Nephron (organoid): ENCODE measurements at regions not wholly inside any gene's neighbourhood (a gene's known extent, or its start where the extent isn't known, plus 50 kb on each side); places are given as distances from the start of the nearest gene placed in this dataset.

Experiments
- H3K27ac Mint-ChIP-seq, 3 experiments: 2 replicates each; pipeline ENCODE4 v1.8.0; 2020; ENCODE audit warnings: mixed read lengths in 3 of 3, mild to moderate bottlenecking in 2 of 3, moderate library complexity in 1 of 3
- H3K27me3 Mint-ChIP-seq: 2 replicates; pipeline ENCODE4 v1.8.0; 2021; ENCODE audit warnings: low read depth, mild to moderate bottlenecking, moderate library complexity, mixed read lengths
- H3K36me3 Mint-ChIP-seq: 2 replicates; pipeline ENCODE4 v1.8.0; 2020; ENCODE audit warnings: low read depth, mixed read lengths
- H3K4me1 Mint-ChIP-seq: 2 replicates; pipeline ENCODE4 v1.8.0; 2020; ENCODE audit warnings: mixed read lengths
- H3K4me3 Mint-ChIP-seq, 3 experiments: 2 replicates each; pipeline ENCODE4 v1.8.0; 2020; ENCODE audit warnings: mild to moderate bottlenecking in 3 of 3, mixed read lengths in 3 of 3, moderate library complexity in 2 of 3
- H3K9me3 Mint-ChIP-seq: 2 replicates; pipeline ENCODE4 v1.8.0; 2020; ENCODE audit warnings: mixed read lengths
- TF ChIP-seq, protein P1 (sequence below), 3 experiments: fragments of 200-600 bp; sonication (generic); IDR thresholded peaks; one replicate each; pipeline ENCODE4 v1.5.0; 2021; ENCODE audit warnings: antibody characterized with exemption in 3 of 3; ENCODE audit not compliant: unreplicated experiment in 3 of 3

DNA sequence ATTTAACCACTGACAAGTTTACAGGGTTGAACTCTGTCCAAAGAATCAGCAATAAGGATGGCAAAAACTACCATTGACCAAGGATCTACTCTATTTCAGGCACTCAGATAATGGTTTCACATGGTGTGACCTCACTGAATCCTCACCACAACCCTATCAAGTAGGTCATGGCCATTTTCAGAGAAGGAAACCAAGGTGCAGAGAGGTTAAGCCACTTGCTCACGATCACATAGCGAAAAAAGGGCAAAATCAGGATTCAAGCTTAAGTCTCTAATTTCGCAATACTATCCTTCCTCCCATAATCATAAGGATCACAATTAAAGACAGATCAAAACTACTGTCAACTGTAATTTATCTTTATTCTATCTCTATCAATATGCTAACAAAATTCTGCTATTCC lies 191.0 kb upstream of the AFF2 start:
- no peaks in the 10 kb centered on the region for H3K36me3 Mint-ChIP-seq
- H3K4me3 Mint-ChIP-seq = no peak overlapping the region
- no peaks in the 10 kb centered on the region for H3K27me3 Mint-ChIP-seq
- H3K4me1 Mint-ChIP-seq = no peaks in the 10 kb centered on the region
- no peak overlapping the region for H3K27ac Mint-ChIP-seq
- peaks cover 16% of the 10 kb centered on the region for H3K9me3 Mint-ChIP-seq
- TF ChIP-seq, protein P1, sequence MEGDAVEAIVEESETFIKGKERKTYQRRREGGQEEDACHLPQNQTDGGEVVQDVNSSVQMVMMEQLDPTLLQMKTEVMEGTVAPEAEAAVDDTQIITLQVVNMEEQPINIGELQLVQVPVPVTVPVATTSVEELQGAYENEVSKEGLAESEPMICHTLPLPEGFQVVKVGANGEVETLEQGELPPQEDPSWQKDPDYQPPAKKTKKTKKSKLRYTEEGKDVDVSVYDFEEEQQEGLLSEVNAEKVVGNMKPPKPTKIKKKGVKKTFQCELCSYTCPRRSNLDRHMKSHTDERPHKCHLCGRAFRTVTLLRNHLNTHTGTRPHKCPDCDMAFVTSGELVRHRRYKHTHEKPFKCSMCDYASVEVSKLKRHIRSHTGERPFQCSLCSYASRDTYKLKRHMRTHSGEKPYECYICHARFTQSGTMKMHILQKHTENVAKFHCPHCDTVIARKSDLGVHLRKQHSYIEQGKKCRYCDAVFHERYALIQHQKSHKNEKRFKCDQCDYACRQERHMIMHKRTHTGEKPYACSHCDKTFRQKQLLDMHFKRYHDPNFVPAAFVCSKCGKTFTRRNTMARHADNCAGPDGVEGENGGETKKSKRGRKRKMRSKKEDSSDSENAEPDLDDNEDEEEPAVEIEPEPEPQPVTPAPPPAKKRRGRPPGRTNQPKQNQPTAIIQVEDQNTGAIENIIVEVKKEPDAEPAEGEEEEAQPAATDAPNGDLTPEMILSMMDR (IDR thresholded peaks at IDR 0.05; ENCODE audit: unreplicated experiment in 3 of 3) = no peak

DNA sequence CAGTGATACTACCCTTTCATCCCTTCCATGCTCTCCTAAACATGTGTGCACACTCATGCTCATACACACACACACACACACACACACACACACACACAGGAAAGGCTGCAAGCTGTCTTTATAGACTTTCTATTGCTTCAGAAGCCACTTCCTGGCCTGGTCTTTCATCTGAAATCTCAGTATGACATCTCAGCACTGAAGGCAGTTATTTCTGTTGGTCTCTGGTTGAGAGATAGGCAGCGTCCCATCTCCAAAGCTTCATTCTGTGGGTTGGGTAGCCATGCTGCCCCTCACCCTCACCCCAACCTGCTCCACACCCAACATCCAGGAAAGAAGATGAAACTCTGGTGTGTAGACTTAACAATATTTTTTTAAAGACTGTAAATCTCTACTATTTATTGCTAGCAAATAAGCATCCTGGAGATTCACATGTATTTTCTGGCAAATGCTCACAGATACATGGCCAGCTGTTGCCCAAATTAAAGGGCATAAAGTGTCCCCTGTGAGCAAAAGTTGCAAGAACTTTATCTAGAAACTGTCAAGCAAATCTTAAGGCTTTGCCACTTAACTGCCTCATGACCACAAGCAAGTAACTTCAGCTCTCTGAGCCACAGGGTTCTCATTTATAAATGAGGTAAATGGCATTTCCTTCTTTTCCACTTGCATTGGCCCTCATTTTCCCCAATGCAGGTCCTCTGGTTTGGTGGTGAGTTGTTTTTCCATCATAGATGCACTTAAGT lies 189.8 kb upstream of the AFF2 start:
- no peak overlapping the region for H3K27ac Mint-ChIP-seq

DNA sequence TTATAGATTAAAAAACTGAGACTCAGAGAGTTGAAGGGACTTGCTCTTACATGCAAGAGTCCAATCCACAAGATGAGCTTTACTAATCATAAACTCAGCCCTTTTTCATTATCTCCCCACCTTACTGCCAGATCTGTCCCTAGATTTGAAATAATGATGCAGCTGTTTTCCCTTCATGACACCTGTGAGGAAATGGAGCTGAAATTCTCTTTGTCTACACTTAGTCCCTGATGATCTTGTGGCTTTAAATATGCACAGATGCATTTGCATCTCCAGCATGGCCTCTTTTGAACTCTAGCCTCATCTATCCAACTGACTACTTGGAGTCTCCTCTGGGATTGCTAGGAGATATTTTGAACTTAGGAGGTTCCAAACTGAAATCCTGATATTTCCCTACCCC lies 188.9 kb upstream of the AFF2 start:
- H3K4me1 Mint-ChIP-seq = peaks cover 7% of the 10 kb centered on the region
- TF ChIP-seq, protein P1 (IDR thresholded peaks at IDR 0.05; ENCODE audit: unreplicated experiment in 3 of 3) = no peak

More for the DNA sequence above, 189.8 kb upstream of the AFF2 start:
- H3K36me3 Mint-ChIP-seq = no peaks in the 10 kb centered on the region
- H3K4me3 Mint-ChIP-seq = no peak overlapping the region
- TF ChIP-seq, protein P1 (IDR thresholded peaks at IDR 0.05; ENCODE audit: unreplicated experiment in 3 of 3) = no peak
- no peaks in the 10 kb centered on the region for H3K4me1 Mint-ChIP-seq
- peaks cover 15% of the 10 kb centered on the region for H3K9me3 Mint-ChIP-seq
- no peaks in the 10 kb centered on the region for H3K27me3 Mint-ChIP-seq

DNA sequence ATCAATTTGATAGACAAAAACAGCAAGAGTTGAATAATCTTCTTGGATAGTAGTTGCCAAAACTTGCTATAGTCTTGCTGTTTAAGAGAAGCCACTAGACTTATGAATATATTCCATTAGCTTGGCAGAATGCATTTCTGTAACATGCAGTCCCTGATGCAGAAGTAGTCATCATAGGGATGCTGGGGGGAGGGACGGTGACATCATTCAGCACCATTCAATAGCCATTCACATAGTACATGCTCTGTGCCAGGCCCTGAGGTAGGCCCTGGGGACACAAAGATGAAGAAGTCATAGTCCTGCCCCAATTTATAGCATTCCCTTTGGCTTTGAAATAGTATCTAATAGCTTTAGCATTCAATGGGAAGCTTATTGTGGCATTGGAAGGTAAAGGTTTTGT lies 185.5 kb upstream of the AFF2 start:
- no peak overlapping the region for H3K4me3 Mint-ChIP-seq
- H3K27me3 Mint-ChIP-seq = no peaks in the 10 kb centered on the region
- peaks cover 17% of the 10 kb centered on the region for H3K9me3 Mint-ChIP-seq
- peaks cover 9% of the 10 kb centered on the region for H3K4me1 Mint-ChIP-seq
- no peaks in the 10 kb centered on the region for H3K36me3 Mint-ChIP-seq
- peak overlapping the region in 2 of 3 experiments; percentile 7 to 86 for H3K27ac Mint-ChIP-seq
- TF ChIP-seq, protein P1 (IDR thresholded peaks at IDR 0.05; ENCODE audit: unreplicated experiment in 3 of 3) = no peak

More for the DNA sequence above, 188.9 kb upstream of the AFF2 start:
- Mint-ChIP-seq H3K9me3 (peaks cover 11% of the 10 kb centered on the region), H3K27ac (no peak overlapping the region), H3K27me3 (no peaks in the 10 kb centered on the region), H3K36me3 (no peaks in the 10 kb centered on the region), H3K4me3 (no peak overlapping the region)

DNA sequence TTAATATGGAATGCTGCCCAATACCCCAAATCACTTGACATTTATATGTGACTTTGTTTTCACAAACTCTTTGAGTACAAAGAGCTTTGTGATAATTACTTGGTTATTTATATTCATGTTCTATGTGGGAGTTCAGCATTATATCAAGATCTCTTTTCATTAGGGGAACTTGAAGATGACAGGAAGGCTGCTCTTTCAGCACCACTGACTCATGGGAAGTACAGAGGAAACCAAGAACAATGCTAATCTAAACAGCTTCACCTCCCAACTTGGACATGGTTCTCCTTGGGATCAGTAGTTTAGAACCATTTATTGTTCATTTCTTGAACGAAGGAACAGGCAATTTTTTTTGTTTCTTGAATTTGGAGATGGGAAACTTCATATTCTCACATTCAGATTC lies 184.0 kb upstream of the AFF2 start:
- TF ChIP-seq, protein P1 (IDR thresholded peaks at IDR 0.05; ENCODE audit: unreplicated experiment in 3 of 3) = no peak
- peak overlapping the region; percentile 34 to 86 (median 76) for H3K27ac Mint-ChIP-seq
- H3K36me3 Mint-ChIP-seq = no peaks in the 10 kb centered on the region
- no peak overlapping the region for H3K4me3 Mint-ChIP-seq
- H3K9me3 Mint-ChIP-seq = peaks cover 18% of the 10 kb centered on the region
- H3K27me3 Mint-ChIP-seq = no peaks in the 10 kb centered on the region
- peaks cover 9% of the 10 kb centered on the region for H3K4me1 Mint-ChIP-seq

DNA sequence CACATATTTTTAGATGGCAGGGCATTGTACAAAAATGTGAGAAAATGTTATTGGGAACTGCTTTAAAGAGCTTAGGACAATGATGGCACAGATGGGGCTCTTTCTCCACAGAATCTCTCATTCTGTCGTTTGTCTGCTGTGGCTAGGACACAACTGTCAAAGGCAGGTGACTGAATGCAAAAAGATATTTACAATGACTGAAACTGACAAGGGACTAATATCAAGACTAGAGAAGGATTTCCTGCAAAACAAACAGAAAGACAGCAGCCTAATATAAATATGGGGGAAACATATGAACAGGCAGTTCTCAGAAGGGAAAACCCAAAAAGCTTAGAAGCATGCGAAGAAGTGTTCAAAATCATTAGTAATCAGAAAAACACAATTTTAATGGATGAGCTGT lies 177.5 kb upstream of the AFF2 start:
- Mint-ChIP-seq H3K36me3 (no peaks in the 10 kb centered on the region), H3K27me3 (no peaks in the 10 kb centered on the region), H3K4me1 (no peaks in the 10 kb centered on the region), H3K27ac (no peak overlapping the region), H3K4me3 (no peak overlapping the region), H3K9me3 (peaks cover 26% of the 10 kb centered on the region)
- TF ChIP-seq, protein P1 (IDR thresholded peaks at IDR 0.05; ENCODE audit: unreplicated experiment in 3 of 3) = no peak
